Common myeloid progenitor, CD34-positive (primary cell): ENCODE measurements at regions not wholly inside any gene's neighbourhood (a gene's known extent, or its start where the extent isn't known, plus 50 kb on each side); places are given as distances from the start of the nearest gene placed in this dataset.

Experiments
- CTCF ChIA-PET: fragments of 350-600 bp; sonication (Branson Sonifier 250); formaldehyde crosslinking; loops from one replicate; lab custom pipeline; 2021; ENCODE audit warnings: antibody characterized with exemption; lab: Charles Lee
- POLR2A ChIA-PET: fragments of 350-600 bp; sonication (Branson Sonifier 250); formaldehyde crosslinking; loops from one replicate; lab custom pipeline; 2021; ENCODE audit warnings: antibody characterized with exemption; lab: Charles Lee
- DNase-seq, 3 donors: peaks; one replicate each; pipeline versions ENCODE4 v3.0.0 to v3.0.0-alpha.2; 2013
- H3K27ac ChIP-seq, 2 experiments: 1 replicate in 1 of 2; 2 replicates in 1 of 2; pipeline ENCODE4 v1.7.0; 2013; ENCODE audit warnings: inconsistent platforms in 2 of 2, low read length in 2 of 2, mild to moderate bottlenecking in 2 of 2, low read depth in 1 of 2, moderate library complexity in 1 of 2; ENCODE audit not compliant: severe bottlenecking in 2 of 2, insufficient read depth in 1 of 2, poor library complexity in 1 of 2
- H3K27me3 ChIP-seq, 5 experiments: replicated peaks in 2 of 5; 1 replicate in 3 of 5; 2 replicates in 2 of 5; pipeline versions ENCODE4 v1.6.1 to v1.7.0; 2013; ENCODE audit warnings: low read length in 4 of 5, mild to moderate bottlenecking in 2 of 5, moderate library complexity in 2 of 5, inconsistent platforms in 1 of 5; ENCODE audit not compliant: insufficient read depth in 5 of 5, control insufficient read depth in 4 of 5
- H3K36me3 ChIP-seq, 4 experiments: 1 replicate in 2 of 4; 2 replicates in 2 of 4; pipeline versions ENCODE4 v1.6.1 to v1.7.0; 2013; ENCODE audit warnings: low read length in 3 of 4, control low read depth in 1 of 4, mild to moderate bottlenecking in 1 of 4; ENCODE audit not compliant: control insufficient read depth in 4 of 4, insufficient read depth in 4 of 4
- H3K4me1 ChIP-seq, 4 experiments: 1 replicate in 3 of 4; 2 replicates in 1 of 4; pipeline versions ENCODE4 v1.6.1 to v1.7.1; 2013; ENCODE audit warnings: low read length in 3 of 4, mild to moderate bottlenecking in 3 of 4, control low read depth in 1 of 4, inconsistent platforms in 1 of 4, moderate library complexity in 1 of 4; ENCODE audit not compliant: control insufficient read depth in 4 of 4, insufficient read depth in 4 of 4; ENCODE audit errors: control extremely low read depth in 1 of 4
- H3K4me3 ChIP-seq, 7 experiments: 1 replicate in 4 of 7; 2 replicates in 3 of 7; pipeline versions ENCODE4 v1.5.1 to v1.7.0; 2013; ENCODE audit warnings: mild to moderate bottlenecking in 7 of 7, low read length in 6 of 7, moderate library complexity in 6 of 7, inconsistent platforms in 2 of 7, low read depth in 2 of 7, control low read depth in 1 of 7; ENCODE audit not compliant: insufficient read depth in 4 of 7, control insufficient read depth in 1 of 7; ENCODE audit errors: extremely low read depth in 1 of 7
- H3K9me3 ChIP-seq, 5 experiments: 1 replicate in 4 of 5; 2 replicates in 1 of 5; pipeline versions ENCODE4 v1.6.1 to v1.7.1; 2013; ENCODE audit warnings: low read length in 4 of 5, mild to moderate bottlenecking in 2 of 5, inconsistent platforms in 1 of 5, low read depth in 1 of 5, moderate library complexity in 1 of 5; ENCODE audit not compliant: control insufficient read depth in 4 of 5, insufficient read depth in 2 of 5; ENCODE audit errors: control extremely low read depth in 1 of 5
- WGBS: methylation state at CpG from one replicate; pipeline ENCODE4 v1.1.5; 2013; ENCODE audit not compliant: insufficient coverage; 5-methylcytosine and 5-hydroxymethylcytosine counted together

- CTCF ChIA-PET = no interaction called here
- H3K27ac ChIP-seq = no peak overlapping the region
- no peaks in the 10 kb centered on the region for H3K9me3 ChIP-seq
- no peaks in the 10 kb centered on the region for H3K36me3 ChIP-seq
- no peaks in the 10 kb centered on the region for H3K27me3 ChIP-seq
- POLR2A ChIA-PET = no interaction called here
- 91% methylated on average over 1 of the region's 1 CpG for WGBS
- no peak overlapping the region for H3K4me3 ChIP-seq
- DNase-seq = no peak
- no peaks in the 10 kb centered on the region for H3K4me1 ChIP-seq
These were observed 1060.2 kb downstream of the CDH11 start for GRCh38 chr16:64061621-64062020.

GRCh38 chr16:64060631-64061030 is 1061.2 kb downstream of the CDH11 start:
- WGBS = no CpG with 5 or more reads among the region's 3 CpGs
- ChIA-PET POLR2A (no interaction called here), CTCF (interaction anchor here (0.6 kb wide), 1 partner anchor 38 kb away, joined by 3 read pairs; no protein-coding TSS in a partner anchor)
- H3K36me3 ChIP-seq = no peaks in the 10 kb centered on the region
- H3K4me1 ChIP-seq = no peaks in the 10 kb centered on the region
- no peak overlapping the region for H3K4me3 ChIP-seq
- H3K9me3 ChIP-seq = no peaks in the 10 kb centered on the region
- DNase-seq = no peak
- H3K27me3 ChIP-seq = no peaks in the 10 kb centered on the region
- H3K27ac ChIP-seq = no peak overlapping the region

DNA sequence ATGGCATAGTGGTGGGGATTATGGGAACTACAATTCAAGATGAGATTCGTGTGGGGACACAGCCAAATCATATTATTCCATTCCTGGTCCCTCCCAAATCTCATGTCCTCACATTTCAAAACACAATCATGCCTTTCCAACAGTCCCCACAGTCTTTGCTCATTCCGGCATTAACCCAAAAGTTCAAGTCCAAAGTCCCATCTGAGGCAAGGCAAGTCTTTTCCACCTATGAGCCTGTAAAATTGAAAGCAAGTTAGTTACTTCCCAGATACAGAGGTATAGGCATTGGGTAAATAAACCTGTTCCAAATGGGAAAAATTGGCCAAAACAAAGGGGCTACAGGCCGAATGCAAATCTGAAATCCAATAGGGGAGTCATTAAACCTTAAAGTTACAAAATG is 1063.2 kb downstream of the CDH11 start:
- no peaks in the 10 kb centered on the region for H3K27me3 ChIP-seq
- WGBS = 100% methylated on average over 2 of the region's 3 CpGs
- ChIA-PET CTCF (no interaction called here), POLR2A (no interaction called here)
- H3K4me1 ChIP-seq = no peaks in the 10 kb centered on the region
- no peak overlapping the region for H3K4me3 ChIP-seq
- no peaks in the 10 kb centered on the region for H3K36me3 ChIP-seq
- no peaks in the 10 kb centered on the region for H3K9me3 ChIP-seq
- H3K27ac ChIP-seq = no peak overlapping the region
- DNase-seq = no peak

DNA sequence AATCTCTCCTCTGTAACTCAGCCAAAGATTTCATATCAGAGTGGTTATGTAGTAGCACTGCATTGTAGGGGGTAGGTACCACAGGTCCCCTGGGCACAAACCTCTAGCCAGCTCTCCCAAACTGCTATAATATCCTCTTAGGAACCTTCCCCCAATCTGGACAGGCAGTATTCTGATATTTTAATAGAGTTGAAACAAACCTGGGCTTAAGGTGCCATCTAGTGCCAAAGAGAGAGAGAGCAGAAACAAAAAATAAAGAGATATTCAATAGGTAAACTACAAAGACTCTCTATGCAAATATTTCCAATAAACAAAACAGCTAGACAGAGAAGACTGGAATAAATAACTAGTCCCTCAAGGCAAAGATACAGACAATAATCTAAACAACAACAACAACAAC is 1070.0 kb downstream of the CDH11 start:
- Histone ChIP-seq H3K27me3 (no peaks in the 10 kb centered on the region), H3K9me3 (no peaks in the 10 kb centered on the region), H3K36me3 (no peaks in the 10 kb centered on the region), H3K27ac (no peak overlapping the region), H3K4me1 (no peaks in the 10 kb centered on the region), H3K4me3 (no peak overlapping the region)
- POLR2A ChIA-PET = no interaction called here
- CTCF ChIA-PET = no interaction called here
- DNase-seq = no peak

GRCh38 chr16:64047878-64048277 is 1074.0 kb downstream of the CDH11 start:
- DNase-seq = no peak
- Histone ChIP-seq H3K27me3 (no peaks in the 10 kb centered on the region), H3K9me3 (no peaks in the 10 kb centered on the region), H3K4me1 (no peaks in the 10 kb centered on the region), H3K36me3 (no peaks in the 10 kb centered on the region), H3K4me3 (no peak overlapping the region), H3K27ac (no peak overlapping the region)
- no CpG with 5 or more reads among the region's 1 CpG for WGBS
- ChIA-PET POLR2A (no interaction called here), CTCF (no interaction called here)

- no peaks in the 10 kb centered on the region for H3K9me3 ChIP-seq
- H3K27ac ChIP-seq = no peak overlapping the region
- ChIA-PET POLR2A (no interaction called here), CTCF (no interaction called here)
- H3K4me1 ChIP-seq = no peaks in the 10 kb centered on the region
- no peak overlapping the region for H3K4me3 ChIP-seq
- DNase-seq = no peak
- no peaks in the 10 kb centered on the region for H3K27me3 ChIP-seq
- no CpG with 5 or more reads among the region's 1 CpG for WGBS
- no peaks in the 10 kb centered on the region for H3K36me3 ChIP-seq
These were observed 1074.7 kb downstream of the CDH11 start for GRCh38 chr16:64047207-64047606.

GRCh38 chr16:64035337-64035736 is 1086.5 kb downstream of the CDH11 start:
- H3K27me3 ChIP-seq = no peaks in the 10 kb centered on the region
- H3K9me3 ChIP-seq = no peaks in the 10 kb centered on the region
- H3K4me3 ChIP-seq = no peak overlapping the region
- no peak overlapping the region for H3K27ac ChIP-seq
- WGBS = no CpG with 5 or more reads among the region's 2 CpGs
- no peaks in the 10 kb centered on the region for H3K36me3 ChIP-seq
- ChIA-PET CTCF (no interaction called here), POLR2A (no interaction called here)
- no peak for DNase-seq
- no peaks in the 10 kb centered on the region for H3K4me1 ChIP-seq
